HG03097 (cell line): ENCODE measurements at regions not wholly inside any gene's neighbourhood (a gene's known extent, or its start where the extent isn't known, plus 50 kb on each side); places are given as distances from the start of the nearest gene placed in this dataset.

Experiments
- ATAC-seq: cut with Tn5 transposase; IDR thresholded peaks from one replicate; pipeline ENCODE4 v1.9.1; 2021; ENCODE audit not compliant: unreplicated experiment, low FRiP score

DNA sequence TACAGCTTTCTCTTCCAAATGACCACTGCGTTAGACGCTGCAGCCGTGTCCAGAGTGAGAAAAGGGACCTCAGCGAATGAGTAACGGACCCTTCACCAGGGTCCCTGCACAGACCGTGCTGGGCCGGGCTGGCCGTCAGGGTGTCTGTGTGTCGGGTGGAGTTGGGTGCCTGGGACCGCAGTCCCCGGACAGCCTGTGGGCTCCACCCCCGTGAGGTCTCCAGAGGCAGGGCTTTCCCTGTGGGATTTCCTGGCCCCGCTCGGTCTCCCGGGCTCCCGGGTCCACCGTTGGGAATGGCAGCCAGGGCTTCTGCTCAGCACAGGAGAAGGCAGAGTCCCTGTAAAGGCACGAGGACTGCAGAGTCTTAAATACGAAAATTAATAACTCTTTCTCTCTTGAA, 509.7 kb downstream of the TCERG1L start:
- ATAC-seq = no peak

- ATAC-seq = no peak
Observed at GRCh38 chr10:130802301-130802700, 509.2 kb downstream of the TCERG1L start.

- ATAC-seq = no peak
Observed at GRCh38 chr10:130804281-130804680, 507.2 kb downstream of the TCERG1L start.

- no peak for ATAC-seq
Observed at GRCh38 chr10:130804778-130805634, 506.5 kb downstream of the TCERG1L start.

- no peak for ATAC-seq
Observed at GRCh38 chr10:130805635-130806030, 505.9 kb downstream of the TCERG1L start.

DNA sequence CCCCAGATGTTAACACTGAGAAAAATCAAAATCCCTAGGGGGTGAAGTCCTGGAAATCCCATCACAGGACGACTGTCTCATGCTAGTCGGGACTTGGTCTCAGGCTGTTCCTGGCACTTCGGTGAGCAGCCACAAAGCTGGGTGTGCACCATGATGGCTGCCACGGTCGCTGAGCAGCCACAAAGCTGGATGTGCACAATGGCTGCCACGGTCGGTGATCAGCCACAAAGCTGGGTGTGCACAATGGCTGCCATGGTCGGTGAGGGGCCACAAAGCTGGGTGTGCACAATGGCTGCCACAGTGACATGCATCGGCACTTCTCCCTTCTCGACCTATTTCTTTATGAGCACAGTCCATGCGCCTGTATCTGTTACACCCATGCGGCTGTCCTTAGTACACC, 505.1 kb downstream of the TCERG1L start:
- ATAC-seq = no peak

GRCh38 chr10:130807096-130807495, 504.4 kb downstream of the TCERG1L start:
- ATAC-seq = no peak

DNA sequence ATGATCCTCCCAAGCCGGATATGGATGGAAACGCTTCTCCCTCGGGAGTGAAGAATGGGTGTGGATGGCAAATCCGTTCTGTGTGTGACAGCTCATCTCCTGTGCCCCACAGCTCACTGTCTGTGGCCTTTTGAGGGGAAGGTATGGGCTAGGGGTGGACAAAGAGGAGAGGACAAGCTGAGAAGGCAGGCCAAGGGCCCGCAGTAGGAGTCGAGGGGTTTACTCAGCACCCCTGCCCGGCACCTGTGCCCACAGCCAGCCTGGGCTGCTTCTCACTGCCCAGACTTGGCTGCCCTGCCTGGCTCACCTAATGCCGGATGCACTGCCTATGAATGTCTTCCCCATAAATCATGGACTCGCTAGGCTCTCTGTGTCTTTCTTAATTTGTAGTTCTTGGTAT, 503.8 kb downstream of the TCERG1L start:
- ATAC-seq = no peak

- ATAC-seq = no peak
Observed at GRCh38 chr10:130808243-130808642, 503.3 kb downstream of the TCERG1L start.

GRCh38 chr10:130808686-130809085, 502.8 kb downstream of the TCERG1L start:
- ATAC-seq = no peak

GRCh38 chr10:130809181-130809580, 502.3 kb downstream of the TCERG1L start:
- no peak for ATAC-seq

- no peak for ATAC-seq
Observed at GRCh38 chr10:130809761-130810515, 501.6 kb downstream of the TCERG1L start.

DNA sequence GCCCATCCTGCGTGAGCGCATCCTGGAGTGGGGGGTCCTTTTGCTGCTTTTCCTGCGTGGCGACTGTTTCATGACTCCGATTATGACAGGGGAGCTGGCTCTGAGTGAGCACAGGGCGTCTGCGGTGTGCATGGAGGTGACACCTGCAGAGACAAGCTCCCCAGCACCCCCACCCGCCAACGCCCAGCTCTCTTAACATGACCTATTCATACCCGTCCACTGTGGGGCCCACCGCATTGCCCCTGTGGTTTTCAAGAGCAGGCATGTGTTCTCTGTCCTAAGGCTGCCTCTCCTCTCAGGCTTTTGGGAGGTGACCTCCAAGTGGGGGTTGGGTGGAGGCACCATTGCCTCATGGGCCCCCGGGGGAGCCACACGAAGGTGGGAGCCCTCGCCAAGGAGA, 500.7 kb downstream of the TCERG1L start:
- no peak for ATAC-seq

GRCh38 chr10:130812381-130813148, 499.0 kb downstream of the TCERG1L start:
- no peak for ATAC-seq

DNA sequence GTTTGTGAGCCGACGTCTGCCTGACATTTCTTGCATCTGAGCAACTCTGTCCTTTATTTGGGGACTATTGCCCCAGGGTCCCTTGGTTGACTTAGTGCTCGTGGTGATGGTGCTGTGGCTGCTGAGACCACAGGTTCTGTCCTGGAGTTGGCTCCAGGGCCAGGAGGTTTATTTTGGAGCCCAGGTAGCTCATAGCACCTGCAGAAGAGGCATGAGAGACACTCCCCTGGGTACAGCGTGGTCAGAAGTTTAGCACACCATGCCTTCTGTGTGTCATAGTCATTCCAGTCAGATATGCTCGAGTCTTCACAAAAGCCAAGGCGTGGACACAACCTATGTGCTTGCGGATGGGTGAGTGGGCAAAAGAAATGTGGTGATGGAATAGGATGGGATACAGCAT, 496.9 kb downstream of the TCERG1L start:
- ATAC-seq = no peak

DNA sequence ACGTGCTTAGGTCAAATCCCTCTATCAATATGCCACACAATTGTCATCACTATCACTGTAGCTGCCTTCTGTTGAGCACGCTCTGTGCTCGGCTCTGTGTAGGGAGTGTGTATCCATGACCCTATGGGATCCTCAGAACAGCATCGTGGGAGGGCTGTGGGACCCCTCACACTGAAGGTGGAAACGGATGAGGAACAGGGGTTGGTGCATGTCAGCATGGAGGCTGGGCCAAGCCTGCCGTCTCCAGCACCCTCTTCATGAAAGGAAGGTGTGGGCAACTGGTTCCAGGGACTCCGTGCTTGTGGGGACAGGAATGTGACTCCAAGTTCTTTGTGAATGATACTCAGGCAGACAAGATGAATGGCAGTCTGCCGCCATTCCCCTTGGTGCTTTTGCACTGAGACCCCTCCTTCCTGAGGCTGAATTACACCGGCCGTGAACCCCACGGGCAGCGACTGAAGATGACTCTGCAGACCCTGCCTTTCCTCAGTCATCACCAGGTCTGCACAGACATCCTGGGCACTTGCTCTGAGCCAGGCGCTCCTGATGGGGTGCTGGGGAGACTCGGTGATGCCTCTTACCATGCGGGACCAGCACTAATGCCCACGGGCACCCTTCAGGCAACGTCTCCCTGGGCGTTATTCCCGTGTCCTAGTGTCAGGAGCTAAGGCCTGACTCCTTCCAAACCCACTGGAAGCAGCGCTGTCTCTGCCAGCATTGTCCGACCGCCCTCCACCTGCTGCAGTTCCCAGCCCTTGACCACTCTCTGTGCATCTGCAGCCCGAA, 495.2 kb downstream of the TCERG1L start:
- ATAC-seq = no peak

GRCh38 chr10:130817046-130817624, 494.4 kb downstream of the TCERG1L start:
- no peak for ATAC-seq

GRCh38 chr10:130817674-130818073, 493.8 kb downstream of the TCERG1L start:
- ATAC-seq = no peak

- ATAC-seq = no peak
Observed at GRCh38 chr10:130820880-130821482, 490.5 kb downstream of the TCERG1L start.
